Fibroblast of peridontal ligament (primary cell): ENCODE measurements at regions not wholly inside any gene's neighbourhood (a gene's known extent, or its start where the extent isn't known, plus 50 kb on each side); places are given as distances from the start of the nearest gene placed in this dataset.
"Not testable (repeated sequence)": the region's sequence is repeated elsewhere in the genome, so short reads cannot be mapped to it uniquely, and the experiment has no call there.

Experiments used
- DNase-seq: peaks from one replicate; pipeline ENCODE4 v3.0.0-alpha.2; 2010; ENCODE audit errors: extremely low read depth

DNA sequence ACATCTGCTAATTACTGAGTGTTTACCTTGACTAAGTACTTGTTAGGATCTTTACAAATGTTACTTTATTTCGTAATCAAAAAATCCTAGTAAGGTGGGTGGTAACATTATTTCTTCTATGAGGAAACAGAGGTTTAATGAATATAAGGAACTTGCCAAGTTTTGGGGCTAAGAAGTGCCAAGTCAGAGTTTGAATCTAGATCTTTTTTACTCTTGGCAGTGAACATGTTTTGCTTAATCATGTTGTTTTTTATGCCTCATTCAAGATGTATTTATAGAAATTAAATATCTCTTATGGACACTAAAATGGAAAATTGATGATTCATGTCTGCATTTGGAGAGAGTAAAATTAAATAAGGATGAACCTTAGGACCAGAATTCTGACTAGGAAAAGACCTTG lies 393.7 kb downstream of the UTRN start:
- DNase-seq, result peak; percentile 86

DNA sequence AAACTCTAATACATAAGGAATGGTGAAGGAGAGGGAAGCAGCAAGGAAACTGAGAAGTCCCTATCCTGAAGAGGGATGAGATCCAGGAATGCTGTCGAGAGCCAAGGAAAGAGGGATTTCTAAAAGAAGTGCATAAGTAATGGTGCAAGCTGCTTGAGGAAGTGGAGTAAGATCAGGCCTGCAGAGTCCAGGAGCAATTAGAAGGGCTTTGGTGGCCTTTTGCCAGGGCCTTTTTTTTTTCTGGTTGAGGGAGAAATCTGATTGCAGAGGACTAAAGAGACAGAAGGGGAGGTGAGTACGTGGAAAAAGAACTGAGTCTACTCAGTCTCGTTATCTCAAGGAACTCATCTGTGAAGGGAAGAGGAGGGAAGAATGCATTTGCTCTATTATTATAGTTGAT lies 396.2 kb downstream of the UTRN start:
- no peak for DNase-seq

DNA sequence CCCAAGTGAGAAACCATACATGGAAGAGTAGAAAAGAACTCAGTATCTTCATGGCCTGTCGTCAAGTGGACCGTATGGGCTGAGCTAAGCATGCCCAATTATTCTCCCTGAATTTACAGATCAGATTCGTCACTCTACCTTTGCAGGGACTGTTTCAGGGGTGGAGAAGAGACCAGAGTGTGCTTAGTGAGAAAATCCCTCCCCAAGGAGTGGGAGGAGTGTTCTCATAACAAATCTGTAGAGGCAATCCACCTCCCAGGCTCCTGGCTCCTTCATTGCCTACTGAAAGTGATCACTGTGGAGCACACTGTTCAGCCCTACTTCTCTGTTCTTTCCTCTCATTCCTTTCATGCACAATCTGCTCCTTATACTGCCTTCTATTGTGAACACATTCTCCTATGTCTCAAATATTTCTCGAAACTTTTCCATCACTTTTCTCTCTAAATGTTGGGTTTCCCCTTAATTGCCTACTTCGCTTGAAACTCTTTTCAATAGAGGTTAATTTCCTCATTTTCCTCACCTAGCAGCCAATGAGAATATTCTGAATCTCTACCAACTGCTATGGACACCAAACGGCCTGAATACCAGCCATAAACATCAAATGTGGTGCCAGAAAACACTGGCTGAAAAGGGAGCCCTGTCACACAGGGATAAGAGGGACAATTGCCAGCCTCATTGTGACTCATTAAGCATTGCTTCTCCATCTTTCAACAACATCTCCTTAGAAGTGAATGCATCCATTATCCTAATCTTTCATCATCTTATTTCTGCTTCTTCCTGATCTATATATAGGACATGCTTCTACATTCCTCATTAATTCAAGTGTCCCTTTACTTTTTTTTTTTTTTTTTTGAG lies 398.3 kb downstream of the UTRN start:
- no peak for DNase-seq

DNA sequence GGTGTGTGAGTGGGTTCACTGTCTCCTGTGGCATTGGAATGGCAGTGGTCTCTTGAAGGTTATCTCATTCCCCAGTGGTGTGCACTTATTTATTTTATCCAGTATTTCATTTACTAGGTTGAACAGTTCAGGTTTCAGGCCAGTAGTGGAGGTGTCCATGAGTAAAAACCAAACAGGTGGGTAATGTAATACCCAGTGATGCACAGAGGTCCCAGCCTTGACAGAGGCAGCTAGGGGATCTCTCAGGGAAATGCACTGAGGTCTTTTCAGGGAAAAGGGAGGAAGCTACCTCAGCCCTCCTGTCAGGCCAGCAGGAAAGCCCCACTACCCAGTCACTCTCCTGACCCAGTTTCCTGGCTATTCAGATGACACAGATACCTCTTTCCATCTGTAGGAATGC lies 403.6 kb downstream of the UTRN start:
- DNase-seq, result no peak

DNA sequence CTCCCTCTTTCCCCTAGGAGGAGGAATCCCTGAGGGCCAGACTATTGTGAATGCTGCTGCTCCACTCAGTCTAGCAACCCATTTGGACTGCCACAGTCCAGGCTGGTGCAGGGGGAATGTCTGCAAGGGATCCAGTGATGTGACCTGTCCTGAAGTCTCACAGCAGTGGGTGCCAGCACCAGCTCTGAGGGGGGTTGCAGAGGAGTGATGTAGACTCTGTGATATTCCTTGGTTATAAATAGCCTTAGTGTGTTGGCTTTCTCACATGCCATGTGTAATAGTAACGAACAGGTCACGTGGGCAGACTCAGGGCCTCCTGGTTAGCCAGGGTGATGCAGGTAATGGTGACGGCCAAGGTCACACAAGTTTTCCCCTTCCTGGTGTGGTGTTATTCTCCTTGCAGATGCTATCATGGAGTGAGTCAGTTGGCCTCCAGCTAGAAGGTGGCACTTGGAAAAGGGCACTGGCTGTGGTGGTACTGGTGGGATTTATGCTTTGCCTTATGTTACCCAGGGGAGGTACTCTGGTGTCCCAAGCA lies 404.4 kb downstream of the UTRN start:
- no peak for DNase-seq

DNA sequence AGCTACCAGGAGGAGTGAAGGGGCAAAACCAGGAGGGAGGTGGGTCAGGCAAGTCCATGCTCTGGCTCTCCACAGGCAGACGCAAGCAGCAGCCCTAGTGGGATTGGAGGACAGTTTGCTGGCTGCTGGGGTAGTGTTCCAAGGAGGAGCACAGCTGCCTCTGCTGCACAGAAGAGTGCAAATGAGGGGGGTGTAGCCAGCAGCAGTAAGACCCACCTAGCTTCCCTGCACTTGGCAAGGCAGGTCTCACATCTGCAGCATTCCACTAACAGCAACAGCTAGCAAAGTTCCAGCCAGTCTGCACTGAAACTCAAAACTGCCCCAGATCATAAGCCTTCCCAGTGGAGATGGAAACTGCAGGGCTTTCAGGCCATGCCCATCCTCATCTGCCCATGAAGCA lies 405.0 kb downstream of the UTRN start:
- no peak for DNase-seq

DNA sequence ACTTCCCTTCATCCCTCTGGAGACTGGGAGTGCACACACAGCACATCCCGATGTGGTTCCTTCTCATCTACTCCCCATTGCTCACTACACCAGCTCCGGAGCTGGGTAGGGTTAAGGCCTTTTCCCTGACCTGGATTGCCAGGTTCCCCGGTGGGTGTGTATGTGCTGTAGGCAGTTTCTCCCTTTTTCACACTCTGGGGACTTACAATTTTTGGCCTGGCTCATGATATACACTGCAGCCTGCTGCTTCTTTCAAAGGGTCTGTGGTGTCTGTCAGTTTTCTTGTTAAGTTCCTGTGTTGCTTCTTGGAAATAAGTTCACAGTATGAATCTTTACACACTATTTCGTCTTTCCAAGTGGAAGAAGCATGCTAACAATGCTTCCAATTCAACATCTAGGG lies 405.5 kb downstream of the UTRN start:
- DNase-seq, result no peak

DNA sequence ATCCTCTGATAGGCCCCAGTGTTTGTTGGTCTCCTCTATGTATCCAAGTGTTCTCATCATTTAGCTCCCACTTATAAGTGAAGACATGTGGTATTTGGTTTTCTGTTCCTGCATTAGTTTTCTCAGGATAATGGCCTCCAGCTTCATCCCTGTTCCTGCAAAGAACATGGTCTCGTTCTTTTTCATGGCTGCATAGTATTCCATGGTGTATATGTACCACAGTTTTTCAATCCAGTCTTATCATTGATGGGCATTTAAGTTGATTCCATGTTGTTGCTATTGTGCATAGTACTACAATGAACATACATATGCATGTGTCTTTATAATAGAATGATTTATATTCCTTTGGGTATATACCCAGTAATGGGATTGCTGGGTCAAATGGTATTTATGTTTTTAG lies 406.9 kb downstream of the UTRN start:
- not testable (repeated sequence) for DNase-seq

DNA sequence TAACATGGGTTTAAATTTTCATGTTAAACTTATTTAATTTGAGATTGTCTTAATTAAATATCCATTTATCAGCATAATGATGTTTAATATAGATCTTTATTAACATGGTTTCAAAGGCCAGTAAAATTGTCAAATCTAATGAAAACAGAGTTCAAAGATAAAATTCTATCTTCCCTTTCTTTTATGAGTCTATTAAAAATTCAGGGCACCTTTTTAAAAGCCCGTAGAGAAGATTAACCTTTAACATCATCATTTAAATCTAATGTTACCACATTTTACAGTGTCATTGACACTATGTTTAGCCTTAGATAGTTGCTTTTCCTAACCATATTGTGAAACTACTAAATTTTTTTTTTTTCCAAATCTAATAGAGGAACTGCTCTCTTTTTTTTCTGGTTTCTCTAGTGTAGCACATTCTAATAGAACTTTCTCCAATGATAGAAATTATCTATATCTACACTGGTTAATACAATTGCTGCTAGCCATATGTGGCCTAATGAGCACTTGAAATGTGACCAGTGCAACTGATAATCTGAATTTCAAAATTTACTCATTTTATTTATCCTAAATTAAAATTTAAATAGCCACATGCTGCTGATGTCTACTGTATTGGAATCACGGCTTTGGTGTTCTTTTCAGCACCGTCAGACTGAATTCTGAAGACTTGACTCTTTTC lies 410.9 kb downstream of the UTRN start:
- DNase-seq, result no peak

DNA sequence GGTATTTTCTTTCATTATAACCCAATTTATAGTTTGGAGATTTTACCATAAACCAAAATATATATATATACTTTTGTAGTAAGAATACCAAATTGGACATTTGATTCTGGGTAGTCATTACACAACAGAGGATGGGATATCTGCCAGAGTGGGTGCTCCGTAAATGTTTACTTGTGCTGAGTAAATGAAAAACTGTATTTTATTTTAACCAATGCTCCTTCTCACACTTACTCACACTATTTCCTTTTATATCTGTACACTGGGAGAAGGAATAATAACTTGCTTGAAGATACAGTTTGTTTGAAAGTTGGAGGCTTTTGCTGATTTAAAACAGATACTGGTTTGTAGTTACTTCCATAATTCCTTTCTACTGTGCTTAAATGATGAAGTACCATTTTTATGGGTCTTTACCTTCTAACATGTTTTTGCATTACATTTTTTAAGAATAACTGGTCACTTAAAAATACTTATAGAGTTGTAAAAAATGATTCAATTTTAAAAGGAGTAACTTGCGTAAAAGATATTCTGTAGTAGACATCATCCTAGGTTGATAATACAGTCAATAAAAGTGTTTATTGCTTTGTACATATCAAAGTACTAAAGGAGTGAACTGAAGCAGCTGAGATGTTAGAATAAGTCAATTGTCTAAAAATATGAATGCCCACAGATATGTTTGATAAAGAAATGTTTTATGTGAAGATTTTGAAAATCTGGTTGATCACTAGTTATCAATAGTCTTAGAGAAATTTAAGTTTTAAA lies 411.7 kb downstream of the UTRN start:
- DNase-seq, result peak; percentile 53

DNA sequence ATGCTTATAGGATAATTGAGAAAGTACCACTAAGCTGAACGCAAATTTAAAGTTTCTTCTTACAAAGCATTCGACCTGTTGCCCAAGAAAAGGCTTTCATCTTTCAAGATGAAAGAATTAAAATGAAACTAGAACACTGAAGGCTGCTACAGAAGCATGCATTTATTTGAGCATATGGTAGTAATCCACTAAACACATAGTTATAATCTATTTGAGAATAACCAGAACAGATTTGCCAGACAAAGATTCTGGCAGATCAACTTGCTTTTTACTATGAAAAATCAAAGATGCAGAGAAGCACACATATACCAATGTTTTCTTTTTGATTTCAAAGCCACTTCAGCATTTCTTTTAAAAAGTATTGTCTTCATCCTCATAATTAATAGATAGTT lies 412.2 kb downstream of the UTRN start:
- peak; percentile 32 for DNase-seq

DNA sequence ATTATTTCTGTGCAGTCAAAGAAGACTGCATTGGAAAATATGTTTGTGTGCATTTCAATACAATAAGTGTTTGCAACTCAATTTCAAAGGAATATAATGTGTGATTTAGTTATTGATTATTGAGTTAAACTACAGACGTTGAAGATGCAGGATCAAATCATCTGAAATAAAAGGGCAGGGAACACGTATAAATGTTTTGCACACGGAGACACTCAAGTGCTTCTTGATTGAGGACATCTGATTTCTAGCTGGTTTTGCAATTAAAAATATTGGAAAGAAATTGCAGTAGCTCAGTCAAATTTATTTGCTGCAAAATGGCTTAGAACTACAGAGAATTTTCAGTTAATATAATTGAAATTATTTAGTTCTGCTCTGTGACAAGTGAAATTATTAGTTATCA lies 412.7 kb downstream of the UTRN start:
- no peak for DNase-seq

DNA sequence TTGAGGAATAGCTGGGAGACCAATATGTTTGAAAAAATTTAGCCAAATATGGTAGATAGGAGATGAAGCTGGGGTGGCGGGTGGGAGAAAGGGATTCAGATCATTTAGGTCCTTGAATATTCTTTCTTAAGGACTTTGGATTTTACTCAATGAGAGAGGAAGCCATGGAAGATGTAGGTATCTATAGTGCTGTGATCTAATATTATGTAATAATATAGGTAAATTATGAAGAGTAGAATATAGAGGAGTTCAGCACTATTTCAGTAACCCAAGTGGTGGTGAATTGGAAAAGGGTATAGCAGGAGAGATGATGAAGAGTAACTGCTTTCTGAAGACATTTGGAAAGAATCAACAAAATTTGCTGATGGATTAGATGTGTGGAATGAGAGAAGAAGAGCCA lies 417.6 kb downstream of the UTRN start:
- DNase-seq, result no peak

DNA sequence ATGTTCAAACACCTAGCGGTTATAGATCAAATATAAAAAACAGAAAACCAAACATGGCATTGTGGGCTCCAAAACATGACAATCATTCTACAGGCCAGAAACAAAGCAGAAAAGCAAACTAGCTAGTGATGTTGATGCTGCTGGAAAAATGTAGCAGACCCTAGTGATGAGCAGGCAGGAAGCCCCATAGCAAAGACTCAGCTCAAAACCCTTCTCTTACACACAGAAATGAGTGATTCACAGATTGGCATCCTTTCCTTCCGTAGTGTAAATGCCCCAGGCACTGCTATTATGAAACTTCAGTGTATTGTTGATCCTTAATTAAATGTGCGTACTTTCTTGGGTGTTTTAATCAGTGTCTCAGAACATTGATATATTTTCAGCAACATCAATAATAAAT lies 425.1 kb downstream of the UTRN start:
- DNase-seq, result peak; percentile 90

DNA sequence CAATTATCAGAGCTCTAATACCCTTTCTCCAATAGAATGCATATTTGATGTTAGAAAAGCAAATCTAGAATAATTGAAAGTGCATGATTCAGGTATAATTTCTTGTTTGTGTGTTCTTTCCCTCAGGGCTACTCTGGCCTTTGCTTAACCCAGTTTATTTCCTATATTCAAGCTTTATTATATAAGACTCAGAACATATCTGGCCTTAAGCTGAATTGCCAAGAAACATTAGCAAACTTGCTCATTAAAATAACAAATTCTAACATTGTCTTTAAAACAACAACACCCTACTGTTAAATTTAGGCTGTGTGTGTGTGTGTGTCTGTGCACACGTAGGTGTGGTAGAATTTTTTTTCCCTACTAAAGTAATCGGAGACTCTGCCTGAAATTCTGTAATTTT lies 426.5 kb downstream of the UTRN start:
- no peak for DNase-seq

DNA sequence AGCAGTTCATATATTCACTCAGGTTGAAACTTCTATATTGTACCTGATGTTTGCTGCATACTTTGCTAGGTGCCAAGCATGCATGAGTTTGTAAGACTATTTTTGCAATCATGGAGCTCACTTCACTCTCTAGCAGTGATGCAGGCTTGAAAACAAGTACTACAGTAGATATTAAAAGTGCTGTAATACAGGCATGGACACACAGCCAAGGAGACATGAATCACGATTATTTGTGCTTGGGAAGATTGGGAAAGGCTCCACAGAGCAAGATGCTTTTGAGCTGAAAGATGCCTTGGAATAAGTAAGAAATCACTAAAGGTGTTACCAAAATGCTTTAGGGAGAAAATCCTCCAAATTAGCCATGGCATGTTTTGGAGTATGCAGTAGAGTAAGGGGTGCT lies 427.4 kb downstream of the UTRN start:
- DNase-seq, result peak; percentile 75

DNA sequence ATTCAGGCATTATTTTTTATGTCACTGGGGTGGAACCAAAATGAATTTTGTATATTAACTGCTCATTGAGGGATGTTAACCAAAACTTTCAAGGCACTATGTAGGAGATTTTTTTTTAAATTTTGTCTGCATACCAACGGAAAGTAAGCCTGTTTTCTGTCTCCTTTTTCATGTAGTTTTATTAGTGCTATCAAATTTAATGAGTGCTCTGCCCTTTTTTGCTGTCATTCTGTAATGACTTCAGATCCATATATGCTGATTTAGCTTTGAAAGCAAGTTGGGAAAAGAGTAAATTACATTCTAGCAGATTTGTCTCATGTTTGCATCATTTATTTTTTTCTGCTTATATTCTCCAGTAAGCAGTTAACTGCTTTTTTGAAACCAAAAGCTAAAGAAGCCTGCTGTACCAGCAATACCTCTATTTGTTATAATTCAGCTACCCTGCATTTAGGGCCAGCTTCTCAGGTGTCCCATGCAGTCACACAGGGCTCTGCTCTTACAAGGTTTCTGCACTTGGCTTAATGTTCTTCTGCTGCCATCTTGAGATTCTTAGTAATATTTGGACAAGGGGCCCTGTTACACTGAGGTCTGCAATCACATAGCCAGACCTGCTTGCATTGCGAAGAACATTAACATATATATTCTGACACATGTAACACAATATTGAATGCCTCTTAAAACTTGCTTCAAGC lies 429.0 kb downstream of the UTRN start:
- no peak for DNase-seq

DNA sequence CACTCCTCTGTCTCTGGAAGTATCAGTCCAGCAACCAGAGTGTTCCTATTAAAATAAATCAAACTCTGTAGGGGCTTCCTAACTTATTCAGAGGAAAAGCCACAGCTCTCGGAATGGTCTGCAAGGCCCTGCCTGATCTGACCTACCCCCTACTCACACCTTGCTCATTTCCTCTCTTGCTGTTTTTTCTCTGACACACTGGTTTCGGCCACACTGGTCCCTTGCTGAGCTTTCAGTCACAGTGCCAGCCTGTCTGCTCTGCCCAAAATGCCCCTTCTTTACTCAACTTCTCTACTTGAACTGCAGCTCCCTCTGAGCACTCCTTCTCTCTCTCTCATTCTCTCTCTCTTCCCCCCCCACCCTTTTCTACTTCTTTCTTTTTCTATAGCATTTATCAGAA lies 430.2 kb downstream of the UTRN start:
- DNase-seq, result no peak

DNA sequence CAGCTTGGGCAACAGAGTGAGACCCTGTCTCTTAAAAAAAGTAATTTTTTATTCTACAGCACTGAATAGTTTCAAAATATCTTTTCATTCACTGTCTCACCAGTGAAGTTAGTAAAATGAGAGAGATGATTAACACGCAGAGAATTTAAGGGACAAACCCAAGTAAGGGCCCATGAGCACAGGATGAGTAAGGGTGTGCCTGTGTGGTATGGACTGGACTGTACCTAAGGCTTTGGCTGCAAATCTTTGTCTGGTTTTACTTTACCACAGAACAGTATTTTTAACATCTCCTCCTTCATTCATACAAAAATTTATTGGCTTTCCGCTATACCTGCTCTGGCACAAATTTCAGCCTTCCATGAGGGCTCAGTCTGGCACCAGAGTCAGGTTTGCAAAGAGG lies 433.3 kb downstream of the UTRN start:
- DNase-seq, result no peak

DNA sequence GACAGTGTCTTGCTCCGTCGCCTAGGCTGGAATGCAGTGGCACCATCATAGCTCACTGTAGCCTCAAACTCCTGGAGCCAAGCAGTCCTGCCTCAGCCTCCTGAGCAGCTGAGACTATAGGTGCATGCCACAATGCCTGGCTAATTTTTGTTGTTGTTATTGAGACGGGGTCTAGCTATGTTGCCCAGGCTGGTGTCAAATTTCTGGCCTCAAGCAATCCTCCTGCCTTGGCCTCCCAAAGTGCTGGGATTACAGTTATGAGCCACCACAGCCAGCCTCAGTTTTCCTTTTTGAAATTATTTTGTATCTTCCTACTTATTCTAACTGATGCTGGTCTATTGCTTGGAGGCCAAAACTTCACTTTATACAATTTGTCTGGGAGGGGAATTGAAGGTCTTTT lies 436.1 kb downstream of the UTRN start:
- no peak for DNase-seq

DNA sequence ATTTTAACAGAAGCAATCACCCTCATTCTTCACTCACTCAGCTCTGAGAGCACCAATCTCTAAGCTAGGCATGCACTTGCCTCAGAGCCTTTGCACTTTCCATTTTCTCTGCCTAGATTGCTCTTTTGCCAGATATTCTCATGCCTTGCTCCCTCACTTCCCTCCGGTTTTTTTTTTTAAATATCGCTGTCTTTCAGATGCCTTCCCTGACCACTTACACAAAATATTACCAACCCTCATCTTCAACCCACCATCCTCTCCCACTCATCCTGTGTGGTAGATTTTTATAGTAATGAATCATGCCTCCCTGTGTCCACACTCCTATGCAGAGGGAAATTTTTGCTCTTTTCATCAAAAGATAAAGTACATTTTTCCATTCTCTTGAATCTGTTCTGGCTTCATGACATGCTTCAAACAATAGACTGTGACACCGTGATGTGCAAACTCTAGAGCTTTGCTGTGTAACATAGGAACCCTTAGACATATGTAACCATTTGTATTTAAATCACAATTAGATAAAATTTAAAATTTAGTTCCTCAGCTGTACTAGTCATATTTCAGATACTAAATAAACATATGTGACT lies 437.1 kb downstream of the UTRN start:
- no peak for DNase-seq

DNA sequence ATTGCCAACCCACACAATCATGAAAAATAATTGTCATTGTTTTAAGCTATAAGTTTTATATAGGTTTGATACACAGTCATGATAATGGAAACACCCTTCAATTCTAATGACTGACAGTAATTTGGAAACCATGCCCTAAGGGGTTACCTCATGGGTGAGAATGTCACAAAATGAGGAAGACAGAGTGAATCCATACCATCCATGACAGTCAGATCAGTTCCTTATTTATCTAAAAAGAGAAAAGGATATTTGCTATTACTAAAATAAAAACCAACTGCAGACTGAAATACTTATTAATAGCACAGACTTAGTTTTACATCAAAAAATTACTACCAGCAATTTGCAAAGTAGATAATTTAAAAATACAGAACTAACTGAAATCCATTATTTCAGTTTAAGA lies 437.8 kb downstream of the UTRN start:
- DNase-seq, result no peak
